SK-N-SH treated with all-trans-retinoic acid at 6 μM for 48 hours (cell line): ENCODE measurements at regions not wholly inside any gene's neighbourhood (a gene's known extent, or its start where the extent isn't known, plus 50 kb on each side); places are given as distances from the start of the nearest gene placed in this dataset.

Experiments
- ARNTL ChIP-seq: fragments of 450-650 bp; formaldehyde crosslinking; IDR thresholded peaks from 2 replicates; pipeline ENCODE4 v1.5.0; 2020; ENCODE audit warnings: low read depth, mild to moderate bottlenecking, moderate library complexity, borderline replicate concordance
- CREB5 ChIP-seq: fragments of 250-450 bp; sonication (Bioruptor Pico); IDR thresholded peaks from 2 replicates; pipeline ENCODE4 v1.5.1; 2020; ENCODE audit warnings: low read depth, mild to moderate bottlenecking, moderate library complexity
- CSDC2 ChIP-seq: fragments of 250-450 bp; sonication (Bioruptor Pico); IDR thresholded peaks from 2 replicates; pipeline ENCODE4 v1.5.0; 2020; ENCODE audit warnings: mild to moderate bottlenecking, moderate library complexity
- CSRNP3 ChIP-seq: fragments of 250-450 bp; sonication (Bioruptor Pico); IDR thresholded peaks from 2 replicates; pipeline ENCODE4 v1.5.1; 2021; ENCODE audit warnings: mild to moderate bottlenecking, moderate library complexity
- OSR1 ChIP-seq: fragments of 250-450 bp; sonication (Bioruptor Pico); IDR thresholded peaks from 2 replicates; pipeline ENCODE4 v1.8.0; 2022; ENCODE audit warnings: moderate library complexity, mild to moderate bottlenecking, inconsistent platforms
- PATZ1 ChIP-seq: fragments of 250-450 bp; sonication (Bioruptor Pico); IDR thresholded peaks from 2 replicates; pipeline ENCODE4 v1.8.0; 2020; ENCODE audit warnings: mild to moderate bottlenecking, moderate library complexity, borderline replicate concordance
- POU6F1 ChIP-seq: fragments of 250-450 bp; sonication (Bioruptor Pico); IDR thresholded peaks from 2 replicates; pipeline ENCODE4 v1.8.0; 2021; ENCODE audit warnings: low read depth, mild to moderate bottlenecking, moderate library complexity, borderline replicate concordance
- RARB ChIP-seq: fragments of 250-450 bp; sonication (Bioruptor Pico); IDR thresholded peaks from 2 replicates; pipeline ENCODE4 v1.8.0; 2021; ENCODE audit warnings: mild to moderate bottlenecking, moderate library complexity
- TCF4 ChIP-seq: fragments of 250-450 bp; sonication (Bioruptor Pico); IDR thresholded peaks from 2 replicates; pipeline ENCODE4 v1.8.0; 2021; ENCODE audit warnings: mild to moderate bottlenecking, moderate library complexity, borderline replicate concordance
- TOX ChIP-seq: fragments of 250-450 bp; sonication (Bioruptor Pico); IDR thresholded peaks from 2 replicates; pipeline ENCODE4 v1.8.0; 2021; ENCODE audit warnings: mild to moderate bottlenecking, moderate library complexity, borderline replicate concordance
- TSHZ2 ChIP-seq: fragments of 250-450 bp; sonication (Bioruptor Pico); IDR thresholded peaks from 2 replicates; pipeline ENCODE4 v1.5.0; 2020; ENCODE audit warnings: mild to moderate bottlenecking, moderate library complexity
- ZFP3 ChIP-seq: fragments of 250-450 bp; sonication (Bioruptor Pico); IDR thresholded peaks from 2 replicates; pipeline ENCODE4 v1.5.0; 2020; ENCODE audit warnings: mild to moderate bottlenecking, moderate library complexity
- ZFP30 ChIP-seq: fragments of 450-650 bp; formaldehyde crosslinking; IDR thresholded peaks from 2 replicates; pipeline ENCODE4 v1.5.0; 2022; ENCODE audit warnings: mild to moderate bottlenecking, moderate library complexity
- ZNF565 ChIP-seq: fragments of 450-650 bp; formaldehyde crosslinking; conservative IDR thresholded peaks from 2 replicates; pipeline ENCODE4 v1.5.0; 2020; ENCODE audit warnings: low read depth, mild to moderate bottlenecking, moderate library complexity

GRCh38 chr2:217297096-217297495, 437.2 kb upstream of the TNP1 start:
- TF ChIP-seq TOX (CRISPR knock-in tag) (no peak), PATZ1 (CRISPR knock-in tag) (no peak), CSDC2 (CRISPR knock-in tag) (no peak), ARNTL (CRISPR knock-in tag) (no peak), TSHZ2 (CRISPR knock-in tag) (no peak), CREB5 (CRISPR knock-in tag) (no peak), TCF4 (no peak), CSRNP3 (CRISPR knock-in tag) (no peak), ZFP3 (CRISPR knock-in tag) (no peak), ZNF565 (CRISPR knock-in tag) (no peak), OSR1 (CRISPR knock-in tag) (no peak), RARB (CRISPR knock-in tag) (no peak), POU6F1 (CRISPR knock-in tag) (no peak), ZFP30 (no peak)
